DOHH2 (cell line): ENCODE measurements at regions not wholly inside any gene's neighbourhood (a gene's known extent, or its start where the extent isn't known, plus 50 kb on each side); places are given as distances from the start of the nearest gene placed in this dataset.

Source experiments
- H3F3A ChIP-seq: fragments of 200-600 bp; sonication (generic), shearing (Covaris generic); 2 replicates; pipeline ENCODE4 v1.6.0; 2016; ENCODE audit warnings: antibody characterized with exemption, mild to moderate bottlenecking; ENCODE audit not compliant: control insufficient read depth, insufficient read depth
- H3K27ac ChIP-seq: fragments of 200-600 bp; sonication (generic); 2 replicates; pipeline ENCODE4 v1.5.1; 2014; ENCODE audit warnings: low read depth, mild to moderate bottlenecking, low read length, moderate library complexity
- H3K27me3 ChIP-seq: fragments of 200-600 bp; sonication (generic); 2 replicates; pipeline ENCODE4 v1.6.1; 2014; ENCODE audit warnings: mild to moderate bottlenecking, low read length, mixed read lengths; ENCODE audit not compliant: control insufficient read depth
- H3K36me3 ChIP-seq: fragments of 200-600 bp; sonication (generic); 2 replicates; pipeline ENCODE4 v1.6.1; 2014; ENCODE audit warnings: mild to moderate bottlenecking, low read length, moderate library complexity, mixed read lengths; ENCODE audit not compliant: control insufficient read depth
- H3K4me1 ChIP-seq: fragments of 200-600 bp; sonication (generic); 2 replicates; pipeline ENCODE4 v1.6.1; 2014; ENCODE audit warnings: mild to moderate bottlenecking, low read length, mixed read lengths; ENCODE audit not compliant: control insufficient read depth
- H3K4me2 ChIP-seq: fragments of 200-600 bp; sonication (generic); 2 replicates; pipeline ENCODE4 v1.6.0; 2014; ENCODE audit warnings: mild to moderate bottlenecking, low read length, moderate library complexity
- H3K4me3 ChIP-seq: fragments of 200-600 bp; sonication (generic); 2 replicates; pipeline ENCODE4 v1.5.1; 2014; ENCODE audit warnings: mild to moderate bottlenecking, low read length, mixed read lengths
- H3K79me2 ChIP-seq: fragments of 200-600 bp; sonication (generic); 2 replicates; pipeline ENCODE4 v1.6.1; 2014; ENCODE audit warnings: mild to moderate bottlenecking, low read length, mixed read lengths; ENCODE audit not compliant: control insufficient read depth
- H3K9me2 ChIP-seq: fragments of 200-600 bp; sonication (generic); replicated peaks from 2 replicates; pipeline ENCODE4 v1.6.1; 2014; ENCODE audit warnings: mild to moderate bottlenecking, low read length, mixed read lengths; ENCODE audit not compliant: control insufficient read depth
- H3K9me3 ChIP-seq: fragments of 200-600 bp; sonication (generic); 2 replicates; pipeline ENCODE4 v1.6.1; 2014; ENCODE audit warnings: antibody characterized with exemption, low read length, mixed read lengths; ENCODE audit not compliant: control insufficient read depth, insufficient read depth
- H4K20me1 ChIP-seq: fragments of 200-600 bp; sonication (generic); 2 replicates; pipeline ENCODE4 v1.6.0; 2014; ENCODE audit warnings: low read depth, mild to moderate bottlenecking, antibody characterized with exemption, low read length, moderate library complexity; ENCODE audit not compliant: control insufficient read depth, insufficient read depth
- CTCF ChIP-seq: fragments of 200-600 bp; sonication (generic); IDR thresholded peaks from one replicate; pipeline ENCODE4 v1.5.1; 2014; ENCODE audit warnings: antibody characterized with exemption, mild to moderate bottlenecking, low read depth, low read length; ENCODE audit not compliant: poor library complexity, severe bottlenecking
- EZH2phosphoT487 ChIP-seq: fragments of 200-600 bp; sonication (generic); IDR thresholded peaks from 2 replicates; pipeline ENCODE4 v1.6.1; 2017; ENCODE audit warnings: borderline replicate concordance, mild to moderate bottlenecking, antibody characterized with exemption, low read length, moderate library complexity, mixed read lengths

- Histone ChIP-seq H3K27me3 (no peaks in the 10 kb centered on the region), H4K20me1 (no peaks in the 10 kb centered on the region), H3K27ac (no peak overlapping the region), H3K36me3 (no peaks in the 10 kb centered on the region), H3K4me1 (no peaks in the 10 kb centered on the region), H3F3A (no peaks in the 10 kb centered on the region), H3K79me2 (no peaks in the 10 kb centered on the region), H3K4me3 (no peak overlapping the region), H3K4me2 (no peak overlapping the region), H3K9me2 (no peaks in the 10 kb centered on the region), H3K9me3 (no peaks in the 10 kb centered on the region)
- TF ChIP-seq CTCF = no peak
- no peak for TF ChIP-seq EZH2phosphoT487
These were observed 614.7 kb downstream of the PRELID2 start for GRCh38 chr5:145220481-145220880.

GRCh38 chr5:145218982-145219381, 616.2 kb downstream of the PRELID2 start:
- H3K9me2 ChIP-seq = no peaks in the 10 kb centered on the region
- no peak overlapping the region for H3K4me3 ChIP-seq
- no peaks in the 10 kb centered on the region for H3K9me3 ChIP-seq
- no peaks in the 10 kb centered on the region for H3K27me3 ChIP-seq
- no peak overlapping the region for H3K27ac ChIP-seq
- no peaks in the 10 kb centered on the region for H3F3A ChIP-seq
- no peaks in the 10 kb centered on the region for H3K4me1 ChIP-seq
- H3K36me3 ChIP-seq = no peaks in the 10 kb centered on the region
- H3K79me2 ChIP-seq = no peaks in the 10 kb centered on the region
- TF ChIP-seq EZH2phosphoT487 = no peak
- no peak for TF ChIP-seq CTCF
- H4K20me1 ChIP-seq = no peaks in the 10 kb centered on the region
- no peak overlapping the region for H3K4me2 ChIP-seq

- H3K27me3 ChIP-seq = no peaks in the 10 kb centered on the region
- TF ChIP-seq CTCF (no peak), EZH2phosphoT487 (no peak)
- H3K4me1 ChIP-seq = no peaks in the 10 kb centered on the region
These were observed 617.1 kb downstream of the PRELID2 start for GRCh38 chr5:145218019-145218418.

GRCh38 chr5:145210020-145210419, 625.1 kb downstream of the PRELID2 start:
- Histone ChIP-seq H3F3A (no peaks in the 10 kb centered on the region), H3K9me3 (no peaks in the 10 kb centered on the region), H3K4me3 (no peak overlapping the region), H3K4me1 (no peaks in the 10 kb centered on the region), H3K9me2 (no peaks in the 10 kb centered on the region), H3K4me2 (no peak overlapping the region), H3K36me3 (no peaks in the 10 kb centered on the region), H3K27me3 (no peaks in the 10 kb centered on the region), H4K20me1 (no peaks in the 10 kb centered on the region), H3K79me2 (no peaks in the 10 kb centered on the region), H3K27ac (no peak overlapping the region)
- no peak for TF ChIP-seq EZH2phosphoT487
- TF ChIP-seq CTCF = no peak

More at GRCh38 chr5:145218019-145218418, 617.1 kb downstream of the PRELID2 start:
- Histone ChIP-seq H3K36me3 (no peaks in the 10 kb centered on the region), H4K20me1 (no peaks in the 10 kb centered on the region), H3K9me3 (no peaks in the 10 kb centered on the region), H3K27ac (no peak overlapping the region), H3K9me2 (no peaks in the 10 kb centered on the region), H3K4me2 (no peak overlapping the region), H3K79me2 (no peaks in the 10 kb centered on the region), H3F3A (no peaks in the 10 kb centered on the region), H3K4me3 (no peak overlapping the region)
